Ishikawa (cell line): ENCODE measurements at regions not wholly inside any gene's neighbourhood (a gene's known extent, or its start where the extent isn't known, plus 50 kb on each side); places are given as distances from the start of the nearest gene placed in this dataset.

Experiments
- CEBPB ChIP-seq: IDR thresholded peaks from 2 replicates; pipeline ENCODE4 v1.6.1; 2012
- CREB1 ChIP-seq: IDR thresholded peaks from 2 replicates; pipeline ENCODE4 v1.6.1; 2012; ENCODE audit warnings: low read depth
- EGR1 ChIP-seq: IDR thresholded peaks from 2 replicates; pipeline ENCODE4 v1.6.1; 2012
- EP300 ChIP-seq: IDR thresholded peaks from 2 replicates; pipeline ENCODE4 v1.6.1; 2012; ENCODE audit warnings: borderline replicate concordance
- FOXM1 ChIP-seq: IDR thresholded peaks from 2 replicates; pipeline ENCODE4 v1.6.1; 2012; ENCODE audit warnings: low read depth, borderline replicate concordance
- NFIC ChIP-seq: IDR thresholded peaks from 2 replicates; pipeline ENCODE4 v1.6.1; 2012
- RAD21 ChIP-seq: IDR thresholded peaks from 2 replicates; pipeline ENCODE4 v1.6.1; 2012; ENCODE audit warnings: low read depth
- TAF1 ChIP-seq: IDR thresholded peaks from 2 replicates; pipeline ENCODE4 v1.6.1; 2012; ENCODE audit warnings: low read depth, mild to moderate bottlenecking
- TCF12 ChIP-seq: IDR thresholded peaks from 2 replicates; pipeline ENCODE4 v1.6.1; 2012; ENCODE audit warnings: low read depth
- TEAD4 ChIP-seq: IDR thresholded peaks from 2 replicates; pipeline ENCODE4 v1.6.1; 2012
- USF1 ChIP-seq: IDR thresholded peaks from 2 replicates; pipeline ENCODE4 v1.6.1; 2012
- YY1 ChIP-seq: IDR thresholded peaks from 2 replicates; pipeline ENCODE4 v1.6.1; 2012; ENCODE audit warnings: low read depth
- ZBTB7A ChIP-seq: IDR thresholded peaks from 2 replicates; pipeline ENCODE4 v1.6.1; 2012; ENCODE audit warnings: low read depth
- TF ChIP-seq, protein P1 (sequence below): IDR thresholded peaks from 2 replicates; pipeline ENCODE4 v1.6.1; 2012
- TF ChIP-seq, protein P2 (sequence below): IDR thresholded peaks from 2 replicates; pipeline ENCODE4 v1.6.1; 2012; ENCODE audit warnings: low read depth, mild to moderate bottlenecking

- no peak for TF ChIP-seq FOXM1
- no peak for TF ChIP-seq CREB1
- TF ChIP-seq YY1: no peak
- TF ChIP-seq RAD21: no peak
- TF ChIP-seq, protein P1, sequence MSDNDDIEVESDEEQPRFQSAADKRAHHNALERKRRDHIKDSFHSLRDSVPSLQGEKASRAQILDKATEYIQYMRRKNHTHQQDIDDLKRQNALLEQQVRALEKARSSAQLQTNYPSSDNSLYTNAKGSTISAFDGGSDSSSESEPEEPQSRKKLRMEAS: no peak
- TF ChIP-seq NFIC: no peak
- TF ChIP-seq EGR1: no peak
- no peak for TF ChIP-seq CEBPB
- TF ChIP-seq, protein P2, sequence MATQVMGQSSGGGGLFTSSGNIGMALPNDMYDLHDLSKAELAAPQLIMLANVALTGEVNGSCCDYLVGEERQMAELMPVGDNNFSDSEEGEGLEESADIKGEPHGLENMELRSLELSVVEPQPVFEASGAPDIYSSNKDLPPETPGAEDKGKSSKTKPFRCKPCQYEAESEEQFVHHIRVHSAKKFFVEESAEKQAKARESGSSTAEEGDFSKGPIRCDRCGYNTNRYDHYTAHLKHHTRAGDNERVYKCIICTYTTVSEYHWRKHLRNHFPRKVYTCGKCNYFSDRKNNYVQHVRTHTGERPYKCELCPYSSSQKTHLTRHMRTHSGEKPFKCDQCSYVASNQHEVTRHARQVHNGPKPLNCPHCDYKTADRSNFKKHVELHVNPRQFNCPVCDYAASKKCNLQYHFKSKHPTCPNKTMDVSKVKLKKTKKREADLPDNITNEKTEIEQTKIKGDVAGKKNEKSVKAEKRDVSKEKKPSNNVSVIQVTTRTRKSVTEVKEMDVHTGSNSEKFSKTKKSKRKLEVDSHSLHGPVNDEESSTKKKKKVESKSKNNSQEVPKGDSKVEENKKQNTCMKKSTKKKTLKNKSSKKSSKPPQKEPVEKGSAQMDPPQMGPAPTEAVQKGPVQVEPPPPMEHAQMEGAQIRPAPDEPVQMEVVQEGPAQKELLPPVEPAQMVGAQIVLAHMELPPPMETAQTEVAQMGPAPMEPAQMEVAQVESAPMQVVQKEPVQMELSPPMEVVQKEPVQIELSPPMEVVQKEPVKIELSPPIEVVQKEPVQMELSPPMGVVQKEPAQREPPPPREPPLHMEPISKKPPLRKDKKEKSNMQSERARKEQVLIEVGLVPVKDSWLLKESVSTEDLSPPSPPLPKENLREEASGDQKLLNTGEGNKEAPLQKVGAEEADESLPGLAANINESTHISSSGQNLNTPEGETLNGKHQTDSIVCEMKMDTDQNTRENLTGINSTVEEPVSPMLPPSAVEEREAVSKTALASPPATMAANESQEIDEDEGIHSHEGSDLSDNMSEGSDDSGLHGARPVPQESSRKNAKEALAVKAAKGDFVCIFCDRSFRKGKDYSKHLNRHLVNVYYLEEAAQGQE: no peak
- no peak for TF ChIP-seq TCF12
- no peak for TF ChIP-seq USF1
- TF ChIP-seq TAF1: no peak
- TF ChIP-seq ZBTB7A: no peak
- no peak for TF ChIP-seq TEAD4
- TF ChIP-seq EP300: no peak
Measured at GRCh38 chr12:13455778-13456144, 259.2 kb downstream of the EMP1 start.

DNA sequence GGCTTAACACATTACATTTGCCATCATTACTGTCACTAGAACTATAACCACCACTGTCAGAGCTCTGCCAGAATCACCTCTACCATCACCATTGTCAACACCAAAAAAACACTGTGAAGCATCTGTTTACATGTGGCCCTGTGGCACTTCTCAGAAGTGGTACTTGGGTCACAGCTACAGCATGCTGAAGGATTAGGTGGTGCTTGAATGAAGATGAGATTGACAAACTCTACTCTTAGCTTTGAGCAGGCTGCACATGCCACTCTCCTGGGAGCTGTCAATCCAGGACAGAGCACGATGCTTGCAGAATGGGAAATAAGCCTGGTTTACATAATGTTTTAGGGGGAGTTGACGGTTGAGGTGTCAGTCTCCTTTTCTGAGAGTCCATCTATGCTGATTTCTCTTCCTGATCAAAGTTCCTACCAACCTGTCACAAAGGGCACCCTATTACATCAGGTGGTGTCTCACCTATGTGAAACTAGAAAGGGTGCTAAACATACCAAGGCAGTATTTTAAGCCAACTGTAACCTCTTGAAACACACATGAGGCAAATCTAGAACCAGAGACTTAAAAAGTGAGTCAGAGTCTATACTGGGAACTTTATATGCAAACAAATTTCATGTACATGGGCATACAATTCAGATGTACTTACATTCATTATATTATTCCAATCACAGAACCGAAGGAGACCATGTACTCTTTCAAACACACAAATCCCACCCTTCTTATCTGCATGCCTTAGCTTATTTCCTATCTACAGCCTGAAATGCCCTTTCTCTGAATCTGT is 258.7 kb downstream of the EMP1 start:
- TF ChIP-seq TEAD4 (no peak), TAF1 (no peak), ZBTB7A (no peak), TCF12 (no peak), YY1 (no peak), EGR1 (no peak), FOXM1 (no peak), CEBPB (no peak), USF1 (no peak), EP300 (no peak), NFIC (no peak)
- TF ChIP-seq, protein P2: no peak
- TF ChIP-seq, protein P1: no peak

- TF ChIP-seq TAF1 (no peak), RAD21 (peak; percentile 13; the same call in 1 of the 2 replicates)
Measured at GRCh38 chr12:13452955-13453570, 256.5 kb downstream of the EMP1 start.

DNA sequence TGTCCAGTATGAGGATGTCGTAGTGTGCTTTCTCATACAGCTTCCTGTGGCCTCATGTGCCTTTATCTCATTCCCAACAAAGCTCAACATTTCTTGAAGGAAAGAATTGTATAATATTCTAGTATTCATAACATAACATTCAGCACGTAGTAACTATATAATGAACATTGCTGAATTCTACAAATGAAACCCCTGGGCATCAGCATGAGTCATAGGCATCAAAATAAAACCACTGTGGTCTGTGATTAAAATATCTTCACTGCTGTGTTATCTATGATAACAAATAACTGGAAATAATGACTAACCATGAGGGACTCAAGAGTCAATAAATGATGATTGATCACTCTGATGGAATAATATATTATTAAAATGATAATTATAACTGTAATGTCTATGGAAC is 255.2 kb downstream of the EMP1 start:
- TF ChIP-seq, protein P1: no peak
- TF ChIP-seq ZBTB7A (no peak), CEBPB (no peak), EP300 (no peak), TAF1 (no peak), CREB1 (no peak), TEAD4 (no peak), YY1 (no peak), RAD21 (no peak), USF1 (no peak)
